Vagina (tissue), 2 donors: ENCODE measurements at regions not wholly inside any gene's neighbourhood (a gene's known extent, or its start where the extent isn't known, plus 50 kb on each side); places are given as distances from the start of the nearest gene placed in this dataset.

Source experiments
- DNase-seq, 2 donors: peaks; one replicate each; pipeline ENCODE4 v3.0.0-alpha.2; 2017; ENCODE audit errors: extremely low spot score in 2 of 2
- H3K27ac ChIP-seq: fragments of 200-600 bp; sonication (generic); one replicate; pipeline ENCODE4 v1.5.1; 2019
- H3K27me3 ChIP-seq: fragments of 200-600 bp; sonication (generic); one replicate; pipeline ENCODE4 v1.5.1; 2019
- H3K36me3 ChIP-seq, 2 donors: fragments of 200-600 bp; sonication (generic); one replicate each; pipeline ENCODE4 v1.5.1; 2017 to 2019
- H3K4me1 ChIP-seq: fragments of 200-600 bp; sonication (generic); one replicate; pipeline ENCODE4 v1.5.1; 2019
- H3K4me3 ChIP-seq, 2 donors: fragments of 200-600 bp; sonication (generic); 1 replicate in 1 of 2; 2 replicates in 1 of 2; pipeline ENCODE4 v1.5.1; 2016 to 2019
- H3K9me3 ChIP-seq: fragments of 200-600 bp; sonication (generic); one replicate; pipeline ENCODE4 v1.5.1; 2019
- POLR2A ChIP-seq, 2 donors: fragments of 450-650 bp; IDR thresholded peaks; one replicate each; pipeline ENCODE4 v1.6.1; 2017; ENCODE audit warnings: antibody characterized with exemption in 2 of 2, mild to moderate bottlenecking in 2 of 2, moderate library complexity in 2 of 2
- POLR2AphosphoS5 ChIP-seq, 2 donors: sonication (generic); formaldehyde crosslinking; IDR thresholded peaks; one replicate each; pipeline ENCODE4 v1.9.0; 2017; ENCODE audit warnings: antibody characterized with exemption in 2 of 2, mild to moderate bottlenecking in 2 of 2, low read depth in 1 of 2; ENCODE audit not compliant: insufficient read depth in 1 of 2
- intact Hi-C: fragments of 100-400 bp; cut with DNase I; formaldehyde crosslinking; loops from one replicate; pipeline ENCODE4 v1.15.1; 2023
- TF ChIP-seq, protein P1 (sequence below), 3 experiments: fragments of 450-650 bp in 2 of 3; fragments of 200-600 bp in 1 of 3; sonication (generic) in 1 of 3; IDR thresholded peaks; one replicate each; pipeline ENCODE4 v1.5.1; 2017 to 2019; ENCODE audit warnings: antibody characterized with exemption in 3 of 3, mild to moderate bottlenecking in 2 of 3, moderate library complexity in 2 of 3

- intact Hi-C loops, result no loop called here
- Histone ChIP-seq H3K4me3 (no peak overlapping the region), H3K27ac (no peak overlapping the region), H3K4me1 (no peaks in the 10 kb centered on the region), H3K9me3 (no peaks in the 10 kb centered on the region), H3K36me3 (no peaks in the 10 kb centered on the region), H3K27me3 (no peaks in the 10 kb centered on the region)
- no peak for DNase-seq
- TF ChIP-seq POLR2A (IDR thresholded peaks at IDR 0.05), result no peak
- no peak for TF ChIP-seq POLR2AphosphoS5 (IDR thresholded peaks at IDR 0.05; ENCODE audit: insufficient read depth in 1 of 2, low read depth in 1 of 2)
- TF ChIP-seq, protein P1, sequence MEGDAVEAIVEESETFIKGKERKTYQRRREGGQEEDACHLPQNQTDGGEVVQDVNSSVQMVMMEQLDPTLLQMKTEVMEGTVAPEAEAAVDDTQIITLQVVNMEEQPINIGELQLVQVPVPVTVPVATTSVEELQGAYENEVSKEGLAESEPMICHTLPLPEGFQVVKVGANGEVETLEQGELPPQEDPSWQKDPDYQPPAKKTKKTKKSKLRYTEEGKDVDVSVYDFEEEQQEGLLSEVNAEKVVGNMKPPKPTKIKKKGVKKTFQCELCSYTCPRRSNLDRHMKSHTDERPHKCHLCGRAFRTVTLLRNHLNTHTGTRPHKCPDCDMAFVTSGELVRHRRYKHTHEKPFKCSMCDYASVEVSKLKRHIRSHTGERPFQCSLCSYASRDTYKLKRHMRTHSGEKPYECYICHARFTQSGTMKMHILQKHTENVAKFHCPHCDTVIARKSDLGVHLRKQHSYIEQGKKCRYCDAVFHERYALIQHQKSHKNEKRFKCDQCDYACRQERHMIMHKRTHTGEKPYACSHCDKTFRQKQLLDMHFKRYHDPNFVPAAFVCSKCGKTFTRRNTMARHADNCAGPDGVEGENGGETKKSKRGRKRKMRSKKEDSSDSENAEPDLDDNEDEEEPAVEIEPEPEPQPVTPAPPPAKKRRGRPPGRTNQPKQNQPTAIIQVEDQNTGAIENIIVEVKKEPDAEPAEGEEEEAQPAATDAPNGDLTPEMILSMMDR (IDR thresholded peaks at IDR 0.05), result no peak
Measured at GRCh38 chr7:125173571-125173970, 243.9 kb upstream of the POT1 start.

DNA sequence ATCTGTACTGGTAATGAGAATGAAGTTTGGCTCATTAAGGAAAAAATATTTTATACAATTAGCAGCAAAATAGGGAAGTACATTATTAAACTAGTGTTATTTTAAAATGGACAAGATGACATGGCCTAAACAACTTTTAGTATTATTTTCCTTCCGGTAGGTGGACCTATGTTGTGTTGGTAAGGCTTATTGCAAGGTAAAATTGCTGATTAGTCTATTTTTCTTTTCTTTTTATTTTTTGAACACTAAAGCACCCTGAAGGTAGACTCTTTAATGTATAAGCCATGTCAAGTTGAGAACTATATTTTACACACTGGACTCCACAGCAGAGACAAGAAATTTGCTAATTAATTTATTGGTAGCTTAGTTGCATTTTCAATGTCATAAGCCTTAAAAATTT, 239.5 kb upstream of the POT1 start:
- H3K27ac ChIP-seq, result no peak overlapping the region
- no peak overlapping the region for H3K4me3 ChIP-seq
- H3K27me3 ChIP-seq, result no peaks in the 10 kb centered on the region
- TF ChIP-seq, protein P1 (IDR thresholded peaks at IDR 0.05), result no peak
- TF ChIP-seq POLR2AphosphoS5 (IDR thresholded peaks at IDR 0.05; ENCODE audit: insufficient read depth in 1 of 2, low read depth in 1 of 2), result no peak
- TF ChIP-seq POLR2A (IDR thresholded peaks at IDR 0.05), result no peak
- DNase-seq, result no peak
- no peaks in the 10 kb centered on the region for H3K36me3 ChIP-seq
- H3K4me1 ChIP-seq, result no peaks in the 10 kb centered on the region
- no peaks in the 10 kb centered on the region for H3K9me3 ChIP-seq
- intact Hi-C loops, result no loop called here

DNA sequence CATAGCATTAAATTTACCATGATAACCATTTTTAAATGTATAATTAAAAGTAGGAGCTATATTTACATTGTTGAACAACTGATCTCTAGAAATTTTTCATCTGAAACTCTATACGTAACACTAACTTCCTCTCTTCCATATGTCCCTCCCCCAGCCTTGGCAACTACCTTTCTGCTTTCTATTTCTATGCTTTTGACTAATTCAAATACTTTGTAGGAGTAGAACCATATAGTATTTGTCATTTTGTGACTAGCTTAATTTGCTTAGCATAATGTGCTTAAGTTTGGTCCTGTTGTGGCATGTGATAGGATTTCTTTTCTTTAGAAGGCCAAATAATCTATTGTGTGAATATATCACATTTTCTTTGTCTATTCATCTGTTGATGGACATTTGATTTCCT, 225.3 kb upstream of the POT1 start:
- no peak overlapping the region for H3K27ac ChIP-seq

GRCh38 chr7:125149151-125149550, 219.5 kb upstream of the POT1 start:
- intact Hi-C loops, result no loop called here

More for the DNA sequence above, 225.3 kb upstream of the POT1 start:
- Histone ChIP-seq H3K27me3 (no peaks in the 10 kb centered on the region), H3K4me3 (no peak overlapping the region), H3K9me3 (no peaks in the 10 kb centered on the region), H3K36me3 (no peaks in the 10 kb centered on the region), H3K4me1 (no peaks in the 10 kb centered on the region)
- intact Hi-C loops, result no loop called here
- DNase-seq, result no peak
- TF ChIP-seq, protein P1 (IDR thresholded peaks at IDR 0.05), result no peak
- TF ChIP-seq POLR2A (IDR thresholded peaks at IDR 0.05), result no peak

DNA sequence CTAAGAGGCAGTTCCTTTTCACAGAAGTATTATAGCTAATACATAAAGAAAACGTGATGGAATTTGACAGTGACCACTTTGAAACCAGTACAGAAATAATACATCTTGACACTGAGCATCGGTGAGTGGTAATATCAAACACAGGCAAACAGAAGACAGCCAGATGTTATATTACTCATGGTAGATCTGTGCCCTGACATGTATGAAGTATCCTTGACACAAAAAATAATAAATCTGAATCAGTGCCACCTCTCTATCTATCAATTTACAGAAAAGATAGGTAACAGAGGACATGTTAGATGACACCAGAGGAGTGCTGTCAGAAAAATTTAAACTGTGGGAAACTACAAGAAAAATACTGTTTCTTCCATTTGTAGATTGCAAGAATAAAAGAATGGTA, 217.4 kb upstream of the POT1 start:
- no peaks in the 10 kb centered on the region for H3K9me3 ChIP-seq
- no peaks in the 10 kb centered on the region for H3K27me3 ChIP-seq
- no peak for DNase-seq
- no peaks in the 10 kb centered on the region for H3K4me1 ChIP-seq
- no peak overlapping the region for H3K4me3 ChIP-seq
- no peaks in the 10 kb centered on the region for H3K36me3 ChIP-seq
- H3K27ac ChIP-seq, result no peak overlapping the region
- TF ChIP-seq POLR2AphosphoS5 (IDR thresholded peaks at IDR 0.05; ENCODE audit: insufficient read depth in 1 of 2, low read depth in 1 of 2), result no peak
- TF ChIP-seq, protein P1 (IDR thresholded peaks at IDR 0.05), result no peak
- no peak for TF ChIP-seq POLR2A (IDR thresholded peaks at IDR 0.05)
- intact Hi-C loops, result no loop called here

More at GRCh38 chr7:125149151-125149550, 219.5 kb upstream of the POT1 start:
- no peaks in the 10 kb centered on the region for H3K36me3 ChIP-seq
- no peaks in the 10 kb centered on the region for H3K9me3 ChIP-seq
- no peaks in the 10 kb centered on the region for H3K27me3 ChIP-seq
- H3K27ac ChIP-seq, result no peak overlapping the region
- no peak for TF ChIP-seq POLR2AphosphoS5 (IDR thresholded peaks at IDR 0.05; ENCODE audit: insufficient read depth in 1 of 2, low read depth in 1 of 2)
- TF ChIP-seq POLR2A (IDR thresholded peaks at IDR 0.05), result no peak
- TF ChIP-seq, protein P1 (IDR thresholded peaks at IDR 0.05), result no peak
- no peaks in the 10 kb centered on the region for H3K4me1 ChIP-seq
- H3K4me3 ChIP-seq, result no peak overlapping the region
- no peak for DNase-seq
